HUES48 (cell line): ENCODE measurements at regions not wholly inside any gene's neighbourhood (a gene's known extent, or its start where the extent isn't known, plus 50 kb on each side); places are given as distances from the start of the nearest gene placed in this dataset.

Experiments
- H3K27ac ChIP-seq: one replicate; pipeline ENCODE4 v1.7.0; 2013; ENCODE audit warnings: low read depth, low read length, inconsistent platforms
- H3K27me3 ChIP-seq: 2 replicates; pipeline ENCODE4 v1.6.1; 2013; ENCODE audit warnings: mild to moderate bottlenecking, low read length; ENCODE audit not compliant: control insufficient read depth, insufficient read depth
- H3K36me3 ChIP-seq: 2 replicates; pipeline ENCODE4 v1.6.1; 2013; ENCODE audit warnings: low read length; ENCODE audit not compliant: control insufficient read depth, insufficient read depth
- H3K4me1 ChIP-seq: 2 replicates; pipeline ENCODE4 v1.6.1; 2013; ENCODE audit warnings: mild to moderate bottlenecking, low read length; ENCODE audit not compliant: control insufficient read depth, insufficient read depth
- H3K4me3 ChIP-seq: 2 replicates; pipeline ENCODE4 v1.5.1; 2013; ENCODE audit warnings: mild to moderate bottlenecking, low read depth, low read length
- H3K9ac ChIP-seq: 2 replicates; pipeline ENCODE4 v1.6.1; 2013; ENCODE audit warnings: mild to moderate bottlenecking, low read depth, low read length, moderate library complexity
- H3K9me3 ChIP-seq: 2 replicates; pipeline ENCODE4 v1.6.1; 2013; ENCODE audit warnings: low read length; ENCODE audit not compliant: control insufficient read depth, insufficient read depth

GRCh38 chr7:121810831-121811672 lies 61.9 kb upstream of the PTPRZ1 start:
- Histone ChIP-seq H3K27ac (no peak overlapping the region), H3K4me3 (no peak overlapping the region), H3K9ac (no peak overlapping the region), H3K27me3 (no peaks in the 10 kb centered on the region), H3K4me1 (peaks cover 14% of the 10 kb centered on the region), H3K36me3 (no peaks in the 10 kb centered on the region), H3K9me3 (no peaks in the 10 kb centered on the region)

GRCh38 chr7:121807078-121807477 lies 65.9 kb upstream of the PTPRZ1 start:
- H3K27me3 ChIP-seq, result no peaks in the 10 kb centered on the region
- no peaks in the 10 kb centered on the region for H3K9me3 ChIP-seq
- no peaks in the 10 kb centered on the region for H3K36me3 ChIP-seq
- no peak overlapping the region for H3K9ac ChIP-seq
- H3K4me1 ChIP-seq, result peaks cover 14% of the 10 kb centered on the region
- no peak overlapping the region for H3K4me3 ChIP-seq
- no peak overlapping the region for H3K27ac ChIP-seq

GRCh38 chr7:121803039-121803438 lies 69.9 kb upstream of the PTPRZ1 start:
- Histone ChIP-seq H3K4me3 (no peak overlapping the region), H3K9ac (no peak overlapping the region), H3K9me3 (no peaks in the 10 kb centered on the region), H3K36me3 (no peaks in the 10 kb centered on the region), H3K27me3 (no peaks in the 10 kb centered on the region), H3K4me1 (peaks cover 27% of the 10 kb centered on the region), H3K27ac (no peak overlapping the region)

- no peaks in the 10 kb centered on the region for H3K36me3 ChIP-seq
- no peaks in the 10 kb centered on the region for H3K27me3 ChIP-seq
- no peak overlapping the region for H3K27ac ChIP-seq
- peaks cover 46% of the 10 kb centered on the region for H3K4me1 ChIP-seq
- no peak overlapping the region for H3K9ac ChIP-seq
- no peaks in the 10 kb centered on the region for H3K9me3 ChIP-seq
- no peak overlapping the region for H3K4me3 ChIP-seq
These were observed 71.9 kb upstream of the PTPRZ1 start for GRCh38 chr7:121800916-121801675.

GRCh38 chr7:121798896-121799295 lies 74.1 kb upstream of the PTPRZ1 start:
- Histone ChIP-seq H3K9ac (peak overlapping the region; percentile 52; the same call in 1 of the 2 replicates), H3K4me1 (peaks cover 48% of the 10 kb centered on the region), H3K9me3 (no peaks in the 10 kb centered on the region), H3K27me3 (no peaks in the 10 kb centered on the region), H3K27ac (peak overlapping the region; percentile 93), H3K36me3 (no peaks in the 10 kb centered on the region), H3K4me3 (no peak overlapping the region)

GRCh38 chr7:121798453-121798840 lies 74.5 kb upstream of the PTPRZ1 start:
- Histone ChIP-seq H3K4me1 (peaks cover 48% of the 10 kb centered on the region), H3K27me3 (no peaks in the 10 kb centered on the region), H3K4me3 (no peak overlapping the region), H3K36me3 (no peaks in the 10 kb centered on the region), H3K27ac (peak overlapping the region; percentile 93), H3K9ac (peak overlapping the region; percentile 52), H3K9me3 (no peaks in the 10 kb centered on the region)

GRCh38 chr7:121797657-121798452 lies 75.1 kb upstream of the PTPRZ1 start:
- Histone ChIP-seq H3K9me3 (no peaks in the 10 kb centered on the region), H3K4me1 (peaks cover 48% of the 10 kb centered on the region), H3K9ac (peak overlapping the region; percentile 52), H3K36me3 (no peaks in the 10 kb centered on the region), H3K27ac (peak overlapping the region; percentile 93), H3K27me3 (no peaks in the 10 kb centered on the region), H3K4me3 (no peak overlapping the region)

- peak overlapping the region; percentile 93 for H3K27ac ChIP-seq
- H3K4me1 ChIP-seq, result peaks cover 48% of the 10 kb centered on the region
- H3K9me3 ChIP-seq, result no peaks in the 10 kb centered on the region
- no peaks in the 10 kb centered on the region for H3K36me3 ChIP-seq
- H3K27me3 ChIP-seq, result no peaks in the 10 kb centered on the region
- H3K9ac ChIP-seq, result peak overlapping the region; percentile 52; the same call in 1 of the 2 replicates
- H3K4me3 ChIP-seq, result no peak overlapping the region
These were observed 75.9 kb upstream of the PTPRZ1 start for GRCh38 chr7:121796936-121797656.

- no peaks in the 10 kb centered on the region for H3K36me3 ChIP-seq
- no peaks in the 10 kb centered on the region for H3K27me3 ChIP-seq
- no peak overlapping the region for H3K9ac ChIP-seq
- no peaks in the 10 kb centered on the region for H3K9me3 ChIP-seq
- no peak overlapping the region for H3K4me3 ChIP-seq
- peaks cover 48% of the 10 kb centered on the region for H3K4me1 ChIP-seq
- H3K27ac ChIP-seq, result peak overlapping the region; percentile 93
These were observed 76.6 kb upstream of the PTPRZ1 start for GRCh38 chr7:121796381-121796780.

GRCh38 chr7:121795736-121796135 lies 77.2 kb upstream of the PTPRZ1 start:
- no peaks in the 10 kb centered on the region for H3K27me3 ChIP-seq
- no peak overlapping the region for H3K27ac ChIP-seq
- no peaks in the 10 kb centered on the region for H3K36me3 ChIP-seq
- no peak overlapping the region for H3K4me3 ChIP-seq
- no peak overlapping the region for H3K9ac ChIP-seq
- H3K4me1 ChIP-seq, result peaks cover 45% of the 10 kb centered on the region
- H3K9me3 ChIP-seq, result no peaks in the 10 kb centered on the region
